Ovary (tissue), 7 donors: ENCODE measurements at regions not wholly inside any gene's neighbourhood (a gene's known extent, or its start where the extent isn't known, plus 50 kb on each side); places are given as distances from the start of the nearest gene placed in this dataset.

Experiments
- DNase-seq, 5 donors: peaks; one replicate each; pipeline ENCODE4 v3.0.0-alpha.2; 2019 to 2020
- H3K27ac ChIP-seq, 2 donors: fragments of 200-600 bp; one replicate each; pipeline versions ENCODE4 v1.5.1 to v1.8.0; 2019 to 2022
- H3K27me3 ChIP-seq: fragments of 200-600 bp; one replicate; pipeline ENCODE4 v1.8.0; 2022
- H3K36me3 ChIP-seq: fragments of 200-600 bp; sonication (generic); one replicate; pipeline ENCODE4 v1.5.1; 2019
- H3K4me1 ChIP-seq: one replicate; pipeline ENCODE4 v1.8.1; 2013; ENCODE audit warnings: mild to moderate bottlenecking, moderate library complexity; ENCODE audit not compliant: insufficient read depth
- H3K4me3 ChIP-seq: fragments of 200-600 bp; sonication (generic); one replicate; pipeline ENCODE4 v1.5.1; 2017
- H3K9me3 ChIP-seq, 2 donors: fragments of 200-600 bp in 1 of 2; sonication (generic) in 1 of 2; one replicate each; pipeline versions ENCODE4 v1.5.1 to v1.8.1; 2013 to 2019; ENCODE audit warnings: mild to moderate bottlenecking in 1 of 2, moderate library complexity in 1 of 2
- EP300 ChIP-seq: sonication (generic); formaldehyde crosslinking; IDR thresholded peaks from one replicate; pipeline ENCODE4 v1.6.1; 2017; ENCODE audit warnings: antibody characterized with exemption
- POLR2A ChIP-seq: fragments of 450-650 bp; IDR thresholded peaks from one replicate; pipeline ENCODE4 v1.6.1; 2017; ENCODE audit warnings: antibody characterized with exemption, mild to moderate bottlenecking, moderate library complexity
- WGBS, 3 donors: extraction: QIAGEN DNeasy Blood & Tissue Kit in 1 of 3; methylation state at CpG; one replicate each; pipeline versions ENCODE4 v1.1.5 to v1.1.7; 2013 to 2017; 5-methylcytosine and 5-hydroxymethylcytosine counted together
- intact Hi-C, 4 donors: fragments of 100-400 bp; cut with DNase I; formaldehyde crosslinking; loops; one replicate each; pipeline versions ENCODE4 v1.11.0 to v1.15.1; 2022 to 2023
- TF ChIP-seq, protein P1 (sequence below), 3 donors: fragments of 450-650 bp in 2 of 3; fragments of 200-600 bp in 1 of 3; IDR thresholded peaks; one replicate each; pipeline versions ENCODE4 v1.5.1 to v1.8.0; 2016 to 2022; ENCODE audit warnings: antibody characterized with exemption in 3 of 3, mild to moderate bottlenecking in 1 of 3
- donor health status: DM: no; HTN: no; CAD: no; lungs with moderate emphysema.
- donor health status: DM: no; HTN: no; CAD: no.
- donor health status: Bipolar disorder and iron deficiency.
- donor health status: DM: no; HTN: no; CAD: no.
- donor health status: DM: yes; HTN: yes; CAD: no.

DNA sequence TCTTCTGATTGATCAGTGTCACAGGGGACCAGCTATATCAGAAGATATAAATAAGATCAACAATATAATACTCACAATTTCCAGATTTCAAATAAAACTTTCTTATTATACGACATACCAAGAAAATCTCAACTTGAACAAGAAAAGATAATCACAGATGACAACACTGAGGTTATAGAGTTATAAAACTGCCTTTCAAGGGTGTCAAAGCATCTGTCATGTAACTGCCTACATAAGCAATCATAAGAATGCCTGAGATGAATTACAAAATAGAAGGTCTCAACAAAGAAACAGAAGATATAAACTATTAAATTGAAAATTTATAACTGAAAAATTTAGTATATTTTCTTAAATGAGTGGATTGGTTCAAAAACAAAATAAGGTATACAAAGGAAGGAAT is 659.2 kb downstream of the SLC16A7 start:
- H3K4me3 ChIP-seq = no peak overlapping the region
- TF ChIP-seq EP300 (no peak), POLR2A (no peak)
- TF ChIP-seq, protein P1, sequence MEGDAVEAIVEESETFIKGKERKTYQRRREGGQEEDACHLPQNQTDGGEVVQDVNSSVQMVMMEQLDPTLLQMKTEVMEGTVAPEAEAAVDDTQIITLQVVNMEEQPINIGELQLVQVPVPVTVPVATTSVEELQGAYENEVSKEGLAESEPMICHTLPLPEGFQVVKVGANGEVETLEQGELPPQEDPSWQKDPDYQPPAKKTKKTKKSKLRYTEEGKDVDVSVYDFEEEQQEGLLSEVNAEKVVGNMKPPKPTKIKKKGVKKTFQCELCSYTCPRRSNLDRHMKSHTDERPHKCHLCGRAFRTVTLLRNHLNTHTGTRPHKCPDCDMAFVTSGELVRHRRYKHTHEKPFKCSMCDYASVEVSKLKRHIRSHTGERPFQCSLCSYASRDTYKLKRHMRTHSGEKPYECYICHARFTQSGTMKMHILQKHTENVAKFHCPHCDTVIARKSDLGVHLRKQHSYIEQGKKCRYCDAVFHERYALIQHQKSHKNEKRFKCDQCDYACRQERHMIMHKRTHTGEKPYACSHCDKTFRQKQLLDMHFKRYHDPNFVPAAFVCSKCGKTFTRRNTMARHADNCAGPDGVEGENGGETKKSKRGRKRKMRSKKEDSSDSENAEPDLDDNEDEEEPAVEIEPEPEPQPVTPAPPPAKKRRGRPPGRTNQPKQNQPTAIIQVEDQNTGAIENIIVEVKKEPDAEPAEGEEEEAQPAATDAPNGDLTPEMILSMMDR (IDR thresholded peaks at IDR 0.05) = no peak
- intact Hi-C loops = no loop called here
- no peaks in the 10 kb centered on the region for H3K27me3 ChIP-seq
- WGBS, 3 donors = 87 to 95% (median 89%) methylated on average over 1 of the region's 1 CpG
- H3K9me3 ChIP-seq = no peaks in the 10 kb centered on the region
- no peak for DNase-seq
- H3K4me1 ChIP-seq = no peaks in the 10 kb centered on the region
- no peak overlapping the region for H3K27ac ChIP-seq
- H3K36me3 ChIP-seq = no peaks in the 10 kb centered on the region

DNA sequence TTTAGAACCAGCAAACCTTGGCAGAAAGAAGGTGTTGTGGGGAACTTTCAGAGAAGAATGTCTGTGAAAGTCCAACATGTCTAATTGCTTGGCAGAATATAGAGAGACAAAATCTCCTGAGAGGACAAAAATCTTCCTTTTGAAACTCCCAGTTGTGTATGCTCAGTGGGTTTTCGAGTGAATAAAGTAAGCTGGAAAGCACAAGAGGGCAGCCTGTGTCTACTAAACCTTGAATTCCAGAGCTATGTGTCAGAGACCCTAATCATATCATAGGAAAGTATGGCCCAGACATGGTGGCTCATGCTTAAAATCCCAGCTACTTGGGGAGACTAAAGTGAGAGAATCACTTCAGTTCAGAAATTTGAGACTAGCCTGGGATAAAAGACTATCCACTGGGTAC is 661.2 kb downstream of the SLC16A7 start:
- intact Hi-C loops = no loop called here
- no peaks in the 10 kb centered on the region for H3K4me1 ChIP-seq
- H3K36me3 ChIP-seq = no peaks in the 10 kb centered on the region
- no peak overlapping the region for H3K4me3 ChIP-seq
- TF ChIP-seq, protein P1 (IDR thresholded peaks at IDR 0.05) = no peak
- TF ChIP-seq POLR2A = no peak
- H3K27me3 ChIP-seq = no peaks in the 10 kb centered on the region
- H3K9me3 ChIP-seq = no peaks in the 10 kb centered on the region
- WGBS, 3 donors = 7 to 27% (median 10%) methylated on average over 1 of the region's 1 CpG
- no peak for DNase-seq
- no peak overlapping the region for H3K27ac ChIP-seq

- DNase-seq = no peak
- H3K9me3 ChIP-seq = no peaks in the 10 kb centered on the region
- no peaks in the 10 kb centered on the region for H3K36me3 ChIP-seq
- intact Hi-C loops = no loop called here
- no peak overlapping the region for H3K27ac ChIP-seq
- 72 to 85% (median 84%) methylated on average over 3 of the region's 3 CpGs for whole genome bisulfite sequencing, 3 donors
- TF ChIP-seq POLR2A (no peak), EP300 (no peak)
- TF ChIP-seq, protein P1 (IDR thresholded peaks at IDR 0.05) = no peak
- H3K27me3 ChIP-seq = no peaks in the 10 kb centered on the region
- no peaks in the 10 kb centered on the region for H3K4me1 ChIP-seq
- H3K4me3 ChIP-seq = no peak overlapping the region
Measured at GRCh38 chr12:60259225-60259624, 663.4 kb downstream of the SLC16A7 start.

DNA sequence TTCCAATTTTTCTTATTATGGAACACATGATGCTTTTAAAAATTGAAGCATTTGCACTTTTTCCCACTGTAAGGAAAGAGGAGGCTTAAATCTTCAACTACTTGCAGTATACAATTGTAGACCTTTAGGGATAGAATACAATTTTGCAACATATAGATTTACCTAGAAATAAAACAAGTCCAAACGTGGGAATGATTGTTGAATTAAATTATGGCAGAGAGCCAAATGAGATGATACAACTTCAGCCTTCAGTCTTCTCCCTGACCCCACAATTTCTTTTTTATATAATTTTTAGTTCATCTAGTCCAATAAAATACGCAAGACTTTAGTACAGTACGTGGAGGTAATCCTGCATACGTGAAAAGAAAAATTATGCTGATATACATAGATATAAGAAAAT is 666.5 kb downstream of the SLC16A7 start:
- WGBS, 3 donors = 62 to 70% (median 68%) methylated on average over 4 of the region's 4 CpGs
- Histone ChIP-seq H3K9me3 (no peaks in the 10 kb centered on the region), H3K36me3 (no peaks in the 10 kb centered on the region), H3K4me3 (no peak overlapping the region), H3K4me1 (no peaks in the 10 kb centered on the region), H3K27me3 (no peaks in the 10 kb centered on the region), H3K27ac (no peak overlapping the region)
- intact Hi-C loops = no loop called here
- DNase-seq = no peak
- no peak for TF ChIP-seq EP300
- TF ChIP-seq POLR2A = no peak
- TF ChIP-seq, protein P1 (IDR thresholded peaks at IDR 0.05) = no peak

DNA sequence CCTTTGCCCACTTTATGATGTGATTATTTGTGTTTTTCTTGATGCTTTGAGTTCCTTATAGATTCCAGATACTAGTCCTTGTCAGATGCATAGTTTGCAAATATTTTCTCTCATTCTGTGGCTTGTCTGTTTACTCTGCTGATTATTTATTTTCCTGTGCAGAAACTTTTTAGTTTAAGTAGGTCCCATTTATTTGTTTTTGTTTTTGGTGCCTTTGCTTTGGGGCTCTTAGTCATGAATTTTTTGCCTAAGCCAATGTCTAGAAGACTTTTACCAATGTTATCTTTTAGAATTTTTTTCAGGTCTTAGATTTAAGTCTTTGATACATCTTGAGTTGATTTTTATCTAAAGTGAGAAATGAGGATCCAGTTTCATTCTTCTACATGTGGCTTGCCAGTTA is 667.3 kb downstream of the SLC16A7 start:
- intact Hi-C loops = no loop called here

More for the DNA sequence above, 667.3 kb downstream of the SLC16A7 start:
- no peak for DNase-seq
- H3K4me3 ChIP-seq = no peak overlapping the region
- no peaks in the 10 kb centered on the region for H3K27me3 ChIP-seq
- H3K9me3 ChIP-seq = no peaks in the 10 kb centered on the region
- H3K27ac ChIP-seq = no peak overlapping the region
- TF ChIP-seq EP300 = no peak
- TF ChIP-seq POLR2A = no peak
- TF ChIP-seq, protein P1 (IDR thresholded peaks at IDR 0.05) = no peak
- no peaks in the 10 kb centered on the region for H3K36me3 ChIP-seq
- H3K4me1 ChIP-seq = no peaks in the 10 kb centered on the region
